ENCODE measurements at regions not wholly inside any gene's neighbourhood (a gene's known extent, or its start where the extent isn't known, plus 50 kb on each side); places are given as distances from the start of the nearest gene placed in this dataset.

DNA sequence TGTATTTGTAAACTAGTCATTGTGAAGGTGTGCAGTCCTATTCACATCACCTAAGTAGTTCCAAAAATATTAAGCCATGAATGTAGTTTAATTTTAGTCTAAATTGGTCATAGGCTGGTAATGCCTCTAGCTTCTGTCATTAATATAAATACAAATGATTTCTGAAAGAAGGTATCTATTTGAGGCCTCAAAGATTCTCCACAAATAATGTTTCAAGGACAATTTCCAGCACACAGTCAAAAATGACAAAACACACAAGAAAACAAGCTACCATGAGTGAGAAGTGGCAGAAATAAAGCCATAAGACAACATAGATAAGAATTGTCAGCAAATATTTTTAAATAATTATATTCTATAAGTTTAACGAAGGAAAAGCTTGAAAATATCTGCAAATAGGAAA is 66.7 kb upstream of the PDK4 start:
- no peak for FAIRE-seq

- no peak for FAIRE-seq
Measured at GRCh38 chr7:95660023-95660434, 63.7 kb upstream of the PDK4 start.

- FAIRE-seq = no peak
Measured at GRCh38 chr7:95658676-95659075, 62.4 kb upstream of the PDK4 start.

- no peak for FAIRE-seq
Measured at GRCh38 chr7:95649546-95649945, 53.2 kb upstream of the PDK4 start.

- FAIRE-seq = no peak
Measured at GRCh38 chr7:95646350-95646749, 50.0 kb upstream of the PDK4 start.

Measured in TTC549 (cell line).